H1 (cell line): ENCODE measurements at regions not wholly inside any gene's neighbourhood (a gene's known extent, or its start where the extent isn't known, plus 50 kb on each side); places are given as distances from the start of the nearest gene placed in this dataset.
A peak's percentile ranks its signal among the peaks of the same experiment; 100 is the strongest.

Experiments used
- CTCF ChIA-PET: fragments of 300-600 bp; sonication (Branson Sonifier 250); formaldehyde crosslinking; loops from one replicate; lab custom pipeline; 2021; ENCODE audit not compliant: partially characterized antibody; lab: Charles Lee
- POLR2A ChIA-PET: fragments of 300-600 bp; sonication (Branson Sonifier 250); formaldehyde crosslinking; loops from one replicate; lab custom pipeline; 2021; ENCODE audit warnings: inconsistent platforms; ENCODE audit not compliant: partially characterized antibody; lab: Charles Lee
- DNase-seq, 2 experiments: peaks; one replicate each; pipeline versions ENCODE4 v3.0.0 to v3.0.0-alpha.2; 2010 to 2022; ENCODE audit warnings: low spot score in 2 of 2, low read depth in 1 of 2, mixed read lengths in 1 of 2
- FAIRE-seq: peaks from 2 replicates; lab custom pipeline; 2011; peaks lifted over from hg19 to GRCh38; lab: Jason Lieb, UNC
- H2AFZ ChIP-seq: 2 replicates; pipeline ENCODE4 v1.8.1; 2012; ENCODE audit warnings: low read length, inconsistent platforms
- H2AK5ac ChIP-seq: 2 replicates; pipeline ENCODE4 v1.6.1; 2013; ENCODE audit warnings: low read depth, low read length
- H2BK120ac ChIP-seq: replicated peaks from 2 replicates; pipeline ENCODE3; 2013; ENCODE audit warnings: low read depth, low read length, inconsistent platforms
- H2BK12ac ChIP-seq: 2 replicates; pipeline ENCODE4 v1.6.1; 2013; ENCODE audit warnings: low read depth, low read length
- H2BK15ac ChIP-seq: 2 replicates; pipeline ENCODE4 v1.6.1; 2013; ENCODE audit warnings: low read length
- H2BK20ac ChIP-seq: 2 replicates; pipeline ENCODE4 v1.6.1; 2013; ENCODE audit warnings: low read length
- H2BK5ac ChIP-seq: 2 replicates; pipeline ENCODE4 v1.6.1; 2013; ENCODE audit warnings: low read depth, low read length
- H3K14ac ChIP-seq: 2 replicates; pipeline ENCODE4 v1.6.1; 2013; ENCODE audit warnings: inconsistent platforms; ENCODE audit not compliant: insufficient read length
- H3K18ac ChIP-seq: 2 replicates; pipeline ENCODE4 v1.6.1; 2013; ENCODE audit warnings: low read length; ENCODE audit errors: extremely low read depth
- H3K23ac ChIP-seq: 2 replicates; pipeline ENCODE4 v1.6.1; 2013; ENCODE audit warnings: inconsistent platforms; ENCODE audit not compliant: insufficient read length
- H3K23me2 ChIP-seq: 2 replicates; pipeline ENCODE4 v1.6.1; 2013; ENCODE audit warnings: low read depth, low read length
- H3K27ac ChIP-seq: 2 replicates; pipeline ENCODE4 v1.6.1; 2011; ENCODE audit warnings: low read depth, low read length, inconsistent platforms
- H3K27me3 ChIP-seq, 4 experiments: replicated peaks in 1 of 4; 1 replicate in 1 of 4; 2 replicates in 3 of 4; pipeline versions ENCODE4 v1.6.1 to v1.8.1; 2011 to 2013; ENCODE audit warnings: low read length in 3 of 4, mild to moderate bottlenecking in 3 of 4, inconsistent platforms in 2 of 4, mixed read lengths in 2 of 4, moderate library complexity in 1 of 4; ENCODE audit not compliant: control insufficient read depth in 3 of 4, insufficient read depth in 3 of 4; ENCODE audit errors: extremely low read depth in 1 of 4
- H3K36me3 ChIP-seq, 4 experiments: 2 replicates each; pipeline versions ENCODE4 v1.6.1 to v1.8.1; 2011 to 2013; ENCODE audit warnings: mild to moderate bottlenecking in 4 of 4, low read length in 3 of 4, moderate library complexity in 2 of 4, control low read depth in 1 of 4, inconsistent platforms in 1 of 4; ENCODE audit not compliant: insufficient read depth in 4 of 4, control insufficient read depth in 2 of 4
- H3K4ac ChIP-seq: replicated peaks from 2 replicates; pipeline ENCODE3; 2013; ENCODE audit warnings: low read length, low read depth, mixed read lengths, inconsistent platforms; ENCODE audit not compliant: insufficient read length
- H3K4me1 ChIP-seq, 4 experiments: replicated peaks in 1 of 4; 1 replicate in 1 of 4; 2 replicates in 3 of 4; pipeline versions ENCODE4 v1.6.1 to v1.8.1; 2011 to 2013; ENCODE audit warnings: low read length in 3 of 4, inconsistent platforms in 2 of 4, mixed read lengths in 1 of 4; ENCODE audit not compliant: insufficient read depth in 4 of 4, control insufficient read depth in 3 of 4
- H3K4me2 ChIP-seq, 2 experiments: 2 replicates each; pipeline versions ENCODE4 v1.6.1 to v1.8.1; 2011 to 2013; ENCODE audit warnings: low read depth in 2 of 2, low read length in 2 of 2, control low read depth in 1 of 2, inconsistent platforms in 1 of 2, mild to moderate bottlenecking in 1 of 2; ENCODE audit not compliant: insufficient read depth in 1 of 2
- H3K4me3 ChIP-seq, 4 experiments: fragments of 200-600, 300-600 bp in 1 of 4; sonication (generic), shearing (Covaris generic), sonication (Bioruptor Twin) in 1 of 4; 2 replicates each; pipeline versions ENCODE4 v1.5.1 to v1.8.1; 2011 to 2016; ENCODE audit warnings: low read length in 4 of 4, low read depth in 3 of 4, control low read depth in 2 of 4, inconsistent platforms in 2 of 4, mild to moderate bottlenecking in 2 of 4, mixed read lengths in 1 of 4, moderate library complexity in 1 of 4; ENCODE audit not compliant: insufficient read depth in 2 of 4; ENCODE audit errors: extremely low read depth in 1 of 4
- H3K56ac ChIP-seq: replicated peaks from 2 replicates; pipeline ENCODE3; 2013; ENCODE audit warnings: low read depth, mild to moderate bottlenecking, mixed read lengths, low read length, inconsistent platforms; ENCODE audit not compliant: insufficient read length
- H3K79me1 ChIP-seq: 2 replicates; pipeline ENCODE4 v1.6.1; 2013; ENCODE audit warnings: low read depth, low read length, control low read depth
- H3K79me2 ChIP-seq, 2 experiments: 2 replicates each; pipeline versions ENCODE4 v1.6.1 to v1.8.1; 2012 to 2013; ENCODE audit warnings: low read length in 2 of 2, mild to moderate bottlenecking in 2 of 2, inconsistent platforms in 1 of 2; ENCODE audit not compliant: insufficient read depth in 2 of 2, control insufficient read depth in 1 of 2
- H3K9ac ChIP-seq, 4 experiments: replicated peaks in 1 of 4; 1 replicate in 1 of 4; 2 replicates in 3 of 4; pipeline versions ENCODE4 v1.6.1 to v1.8.1; 2011 to 2013; ENCODE audit warnings: low read depth in 3 of 4, low read length in 3 of 4, control low read depth in 2 of 4, mild to moderate bottlenecking in 2 of 4, moderate library complexity in 2 of 4, inconsistent platforms in 1 of 4; ENCODE audit errors: extremely low read depth in 1 of 4
- H3K9me3 ChIP-seq, 2 experiments: 2 replicates each; pipeline versions ENCODE4 v1.6.1 to v1.8.1; 2012 to 2013; ENCODE audit warnings: mild to moderate bottlenecking in 2 of 2, moderate library complexity in 2 of 2, control low read depth in 1 of 2, inconsistent platforms in 1 of 2, low read depth in 1 of 2, low read length in 1 of 2, mixed read lengths in 1 of 2; ENCODE audit not compliant: insufficient read depth in 2 of 2
- H4K20me1 ChIP-seq, 2 experiments: replicated peaks in 1 of 2; 2 replicates each; pipeline versions ENCODE3 to v1.8.1; 2011 to 2013; ENCODE audit warnings: inconsistent platforms in 2 of 2, low read length in 2 of 2, mild to moderate bottlenecking in 1 of 2; ENCODE audit not compliant: insufficient read depth in 2 of 2, control insufficient read depth in 1 of 2
- H4K5ac ChIP-seq: 2 replicates; pipeline ENCODE4 v1.6.1; 2013; ENCODE audit warnings: low read length, low read depth, mixed read lengths, inconsistent platforms; ENCODE audit not compliant: insufficient read length
- H4K8ac ChIP-seq: 2 replicates; pipeline ENCODE4 v1.8.0; 2013; ENCODE audit warnings: mild to moderate bottlenecking, moderate library complexity, low read length, inconsistent platforms; ENCODE audit not compliant: insufficient read depth; ENCODE audit errors: extremely low read depth
- H4K91ac ChIP-seq: replicated peaks from 2 replicates; pipeline ENCODE3; 2013; ENCODE audit warnings: low read length, mixed read lengths, inconsistent platforms; ENCODE audit not compliant: insufficient read length
- ATF2 ChIP-seq: IDR thresholded peaks from 2 replicates; pipeline ENCODE4 v1.6.1; 2012; ENCODE audit warnings: low read length, inconsistent platforms
- CTBP2 ChIP-seq: IDR thresholded peaks from 2 replicates; pipeline ENCODE4 v1.7.0; 2011; ENCODE audit warnings: borderline replicate concordance, mild to moderate bottlenecking, moderate library complexity, mixed read lengths, low read length; ENCODE audit not compliant: insufficient read depth, insufficient read length
- JUND ChIP-seq: IDR thresholded peaks from 2 replicates; pipeline ENCODE4 v1.6.1; 2011; ENCODE audit warnings: mild to moderate bottlenecking, improper control_type of control experiment, low read length
- KDM5A ChIP-seq: fragments of 200-600 bp; IDR thresholded peaks from 2 replicates; pipeline ENCODE4 v1.7.1; 2012; ENCODE audit warnings: mild to moderate bottlenecking, low read length, inconsistent platforms, mixed read lengths
- RNF2 ChIP-seq: fragments of 200-900, 300-1000 bp; sonication (generic); IDR thresholded peaks from 2 replicates; pipeline ENCODE4 v1.7.1; 2016; ENCODE audit warnings: borderline replicate concordance, low read depth, mild to moderate bottlenecking, antibody characterized with exemption, low read length; ENCODE audit not compliant: poor library complexity, severe bottlenecking; ENCODE audit errors: missing control alignments
- SAP30 ChIP-seq: fragments of 300-600 bp; sonication (generic); IDR thresholded peaks from 2 replicates; pipeline ENCODE4 v1.7.1; 2012; ENCODE audit warnings: low read length, moderate library complexity, mild to moderate bottlenecking, inconsistent platforms; ENCODE audit not compliant: insufficient read depth, insufficient replicate concordance
- SUZ12 ChIP-seq: fragments of 200-600 bp; sonication (generic); IDR thresholded peaks from 2 replicates; pipeline ENCODE4 v1.6.1; 2012; ENCODE audit warnings: mild to moderate bottlenecking, inconsistent platforms, low read length, moderate library complexity, mixed read lengths
- TAF1 ChIP-seq: IDR thresholded peaks from 2 replicates; pipeline ENCODE4 v1.6.1; 2011; ENCODE audit warnings: mild to moderate bottlenecking, low read depth, low read length
- YY1 ChIP-seq: IDR thresholded peaks from 2 replicates; pipeline ENCODE4 v1.6.1; 2011; ENCODE audit warnings: low read depth, mild to moderate bottlenecking, low read length
- WGBS, 2 experiments: shearing (Covaris generic) in 1 of 2; methylation state at CpG; one replicate each; pipeline versions ENCODE4 v1.1.6 to v1.1.7; 2013 to 2015; ENCODE audit warnings: low lambda C conversion rate in 2 of 2, mixed read lengths in 2 of 2, inconsistent platforms in 1 of 2, low coverage in 1 of 2, missing lambda C conversion rate in 1 of 2; ENCODE audit not compliant: insufficient replicate concordance in 2 of 2, insufficient coverage in 1 of 2, insufficient read length in 1 of 2; ENCODE audit errors: extremely low coverage in 1 of 2, missing lambda C conversion rate in 1 of 2; 5-methylcytosine and 5-hydroxymethylcytosine counted together

GRCh38 chr2:63751901-63752300, 89.8 kb upstream of the UGP2 start:
- Histone ChIP-seq H4K20me1 (no peaks in the 10 kb centered on the region), H3K36me3 (no peaks in the 10 kb centered on the region), H3K18ac (no peak overlapping the region), H3K27ac (no peak overlapping the region), H3K56ac (no peak overlapping the region), H3K23ac (no peak overlapping the region), H2BK120ac (no peak overlapping the region), H3K9me3 (no peaks in the 10 kb centered on the region), H3K79me2 (no peaks in the 10 kb centered on the region), H3K4me1 (peaks cover 0 to 4% (median 0%) of the 10 kb centered on the region in 4 experiments; a peak in 2 of 7 replicates), H2BK12ac (no peak overlapping the region), H3K27me3 (no peaks in the 10 kb centered on the region), H3K23me2 (no peaks in the 10 kb centered on the region), H3K79me1 (no peaks in the 10 kb centered on the region), H3K9ac (no peak overlapping the region), H2AK5ac (no peak overlapping the region), H3K4me2 (no peak overlapping the region), H4K8ac (no peak overlapping the region), H3K14ac (no peak overlapping the region), H2BK5ac (no peak overlapping the region), H4K5ac (no peak overlapping the region), H3K4me3 (no peak overlapping the region), H2BK20ac (no peak overlapping the region), H2BK15ac (0 out of 2 replicates have a peak overlapping the region, but pooled peaks have one; percentile 1), H2AFZ (no peak overlapping the region), H4K91ac (no peak overlapping the region), H3K4ac (no peak overlapping the region)
- FAIRE-seq = no peak
- no peak for DNase-seq
- CTCF ChIA-PET = interaction anchor here (0.6 to 1.7 kb wide), 2 partner anchors 53 to 294 kb away, joined by 3 to 5 read pairs; no protein-coding TSS in a partner anchor
- POLR2A ChIA-PET = interaction anchor here (0.8 to 1.2 kb wide), 2 partner anchors 13 to 94 kb away, joined by 3 to 4 read pairs; no protein-coding TSS in a partner anchor
- WGBS, 2 experiments = 97% methylated on average over 3 of the region's 3 CpGs; no CpG with 5 or more reads in 1 of the 2 experiments
- TF ChIP-seq TAF1 (no peak), JUND (no peak), YY1 (no peak), RNF2 (no peak), SUZ12 (no peak), SAP30 (no peak), CTBP2 (no peak), ATF2 (no peak), KDM5A (no peak)
